ENCODE measurements at regions not wholly inside any gene's neighbourhood (a gene's known extent, or its start where the extent isn't known, plus 50 kb on each side); places are given as distances from the start of the nearest gene placed in this dataset.
A peak's percentile ranks its signal among the peaks of the same experiment; 100 is the strongest.

DNA sequence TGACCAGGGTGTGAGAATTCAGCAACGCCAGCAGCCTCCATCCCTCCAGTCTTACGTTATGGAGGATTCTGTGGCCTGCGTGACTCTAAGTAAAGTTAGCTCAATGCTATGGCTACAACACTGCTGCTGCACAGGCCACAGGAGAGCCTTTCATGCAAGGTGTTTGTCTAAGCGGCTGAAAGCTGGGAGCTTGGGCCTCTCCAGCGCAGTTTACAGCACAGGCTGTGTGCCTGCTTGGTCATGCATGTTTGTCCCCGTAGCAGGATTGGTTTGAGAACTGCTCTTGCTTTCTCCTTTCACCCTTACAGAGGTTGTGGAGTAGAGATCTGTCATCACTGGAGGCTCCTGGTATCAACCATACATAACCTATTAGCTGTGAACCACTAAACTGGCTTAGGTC, 113.1 kb upstream of the TMCC3 start:
- DNase-seq (ENCODE audit: low spot score) = no peak
- TF ChIP-seq, protein P1, sequence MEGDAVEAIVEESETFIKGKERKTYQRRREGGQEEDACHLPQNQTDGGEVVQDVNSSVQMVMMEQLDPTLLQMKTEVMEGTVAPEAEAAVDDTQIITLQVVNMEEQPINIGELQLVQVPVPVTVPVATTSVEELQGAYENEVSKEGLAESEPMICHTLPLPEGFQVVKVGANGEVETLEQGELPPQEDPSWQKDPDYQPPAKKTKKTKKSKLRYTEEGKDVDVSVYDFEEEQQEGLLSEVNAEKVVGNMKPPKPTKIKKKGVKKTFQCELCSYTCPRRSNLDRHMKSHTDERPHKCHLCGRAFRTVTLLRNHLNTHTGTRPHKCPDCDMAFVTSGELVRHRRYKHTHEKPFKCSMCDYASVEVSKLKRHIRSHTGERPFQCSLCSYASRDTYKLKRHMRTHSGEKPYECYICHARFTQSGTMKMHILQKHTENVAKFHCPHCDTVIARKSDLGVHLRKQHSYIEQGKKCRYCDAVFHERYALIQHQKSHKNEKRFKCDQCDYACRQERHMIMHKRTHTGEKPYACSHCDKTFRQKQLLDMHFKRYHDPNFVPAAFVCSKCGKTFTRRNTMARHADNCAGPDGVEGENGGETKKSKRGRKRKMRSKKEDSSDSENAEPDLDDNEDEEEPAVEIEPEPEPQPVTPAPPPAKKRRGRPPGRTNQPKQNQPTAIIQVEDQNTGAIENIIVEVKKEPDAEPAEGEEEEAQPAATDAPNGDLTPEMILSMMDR (IDR thresholded peaks at IDR 0.05; ENCODE audit: extremely low read depth, insufficient read depth, missing control alignments) = no peak
- in situ Hi-C loops (cut with MboI; ENCODE audit: low pct_unique_long_range_greater_than_20kb, low sequenced_read_pairs, unreplicated experiment) = loop anchor here (25.0 kb wide), 1 partner anchor 626 kb away; the partner anchor contains the start of gene PLXNC1

GRCh38 chr12:94762943-94763342, 112.6 kb upstream of the TMCC3 start:
- TF ChIP-seq, protein P1 (IDR thresholded peaks at IDR 0.05; ENCODE audit: extremely low read depth, insufficient read depth, missing control alignments) = no peak
- in situ Hi-C loops (cut with MboI; ENCODE audit: low pct_unique_long_range_greater_than_20kb, low sequenced_read_pairs, unreplicated experiment) = loop anchor here (25.0 kb wide), 1 partner anchor 626 kb away; the partner anchor contains the start of gene PLXNC1
- no peak for DNase-seq (ENCODE audit: low spot score)

GRCh38 chr12:94762259-94762942, 112.0 kb upstream of the TMCC3 start:
- in situ Hi-C loops (cut with MboI; ENCODE audit: low pct_unique_long_range_greater_than_20kb, low sequenced_read_pairs, unreplicated experiment) = loop anchor here (25.0 kb wide), 1 partner anchor 625 kb away; the partner anchor contains the start of gene PLXNC1
- peak; percentile 35 for DNase-seq (ENCODE audit: low spot score)

GRCh38 chr12:94761559-94761958, 111.2 kb upstream of the TMCC3 start:
- DNase-seq (ENCODE audit: low spot score) = no peak
- TF ChIP-seq, protein P1 (IDR thresholded peaks at IDR 0.05; ENCODE audit: extremely low read depth, insufficient read depth, missing control alignments) = no peak
- in situ Hi-C loops (cut with MboI; ENCODE audit: low pct_unique_long_range_greater_than_20kb, low sequenced_read_pairs, unreplicated experiment) = loop anchor here (25.0 kb wide), 1 partner anchor 624 kb away; the partner anchor contains the start of gene PLXNC1

More at GRCh38 chr12:94762259-94762942, 112.0 kb upstream of the TMCC3 start:
- TF ChIP-seq, protein P1 (IDR thresholded peaks at IDR 0.05; ENCODE audit: extremely low read depth, insufficient read depth, missing control alignments) = no peak

DNA sequence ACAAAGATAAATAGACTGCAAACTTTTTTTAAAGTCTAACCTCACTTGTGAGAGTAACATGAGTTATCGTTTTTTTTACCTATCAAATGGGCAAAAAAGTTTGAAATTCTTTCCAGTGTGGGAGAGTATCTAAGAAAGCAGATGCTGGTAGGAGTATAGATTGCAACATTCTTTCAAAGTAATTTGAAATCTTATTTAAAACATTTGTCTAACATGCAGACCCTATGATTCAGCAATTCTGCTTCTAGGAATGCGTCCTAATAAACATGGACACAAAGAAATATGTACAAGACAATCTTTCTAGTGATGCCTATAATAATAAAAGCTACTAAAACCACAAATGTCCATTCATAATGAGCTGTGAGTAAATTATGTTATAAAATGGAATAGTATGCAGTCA, 110.4 kb upstream of the TMCC3 start:
- DNase-seq (ENCODE audit: low spot score) = no peak
- in situ Hi-C loops (cut with MboI; ENCODE audit: low pct_unique_long_range_greater_than_20kb, low sequenced_read_pairs, unreplicated experiment) = loop anchor here (25.0 kb wide), 1 partner anchor 623 kb away; the partner anchor contains the start of gene PLXNC1

GRCh38 chr12:94756789-94757188, 106.4 kb upstream of the TMCC3 start:
- TF ChIP-seq, protein P1 (IDR thresholded peaks at IDR 0.05; ENCODE audit: extremely low read depth, insufficient read depth, missing control alignments) = no peak
- in situ Hi-C loops (cut with MboI; ENCODE audit: low pct_unique_long_range_greater_than_20kb, low sequenced_read_pairs, unreplicated experiment) = loop anchor here (25.0 kb wide), 1 partner anchor 619 kb away; the partner anchor contains the start of gene PLXNC1

More for the DNA sequence above, 110.4 kb upstream of the TMCC3 start:
- TF ChIP-seq, protein P1 (IDR thresholded peaks at IDR 0.05; ENCODE audit: extremely low read depth, insufficient read depth, missing control alignments) = no peak

More at GRCh38 chr12:94756789-94757188, 106.4 kb upstream of the TMCC3 start:
- DNase-seq (ENCODE audit: low spot score) = no peak

Measured in GM13977 (cell line).